Liver (tissue), 8 donors: ENCODE measurements at regions not wholly inside any gene's neighbourhood (a gene's known extent, or its start where the extent isn't known, plus 50 kb on each side); places are given as distances from the start of the nearest gene placed in this dataset.

ENCODE experiments used
- DNase-seq: peaks from one replicate; pipeline ENCODE4 v3.0.0-alpha.2; 2017; ENCODE audit warnings: low spot score
- H3K27ac ChIP-seq, 2 donors: one replicate each; pipeline ENCODE4 v1.7.0; 2013; ENCODE audit warnings: inconsistent platforms in 2 of 2, low read length in 2 of 2, control low read depth in 1 of 2, low read depth in 1 of 2, mild to moderate bottlenecking in 1 of 2
- H3K27me3 ChIP-seq, 4 donors: one replicate each; pipeline versions ENCODE4 v1.6.1 to v1.7.0; 2013; ENCODE audit warnings: low read length in 3 of 4, inconsistent platforms in 1 of 4, mild to moderate bottlenecking in 1 of 4, moderate library complexity in 1 of 4; ENCODE audit not compliant: control insufficient read depth in 4 of 4, insufficient read depth in 4 of 4
- H3K36me3 ChIP-seq, 4 donors: one replicate each; pipeline versions ENCODE4 v1.6.1 to v1.7.0; 2013; ENCODE audit warnings: low read length in 3 of 4, mild to moderate bottlenecking in 3 of 4, low read depth in 1 of 4, moderate library complexity in 1 of 4; ENCODE audit not compliant: control insufficient read depth in 4 of 4, insufficient read depth in 3 of 4
- H3K4me1 ChIP-seq, 4 donors: one replicate each; pipeline versions ENCODE4 v1.6.1 to v1.7.0; 2013; ENCODE audit warnings: low read length in 3 of 4, mild to moderate bottlenecking in 3 of 4, moderate library complexity in 1 of 4; ENCODE audit not compliant: control insufficient read depth in 4 of 4, insufficient read depth in 4 of 4
- H3K4me3 ChIP-seq, 3 donors: one replicate each; pipeline versions ENCODE4 v1.6.1 to v1.7.0; 2013; ENCODE audit warnings: low read length in 3 of 3, control low read depth in 1 of 3, low read depth in 1 of 3, mild to moderate bottlenecking in 1 of 3
- H3K9ac ChIP-seq, 2 donors: one replicate each; pipeline ENCODE4 v1.7.0; 2013; ENCODE audit warnings: low read length in 2 of 2, mild to moderate bottlenecking in 2 of 2, moderate library complexity in 2 of 2, control low read depth in 1 of 2, low read depth in 1 of 2
- H3K9me3 ChIP-seq, 4 donors: one replicate each; pipeline versions ENCODE4 v1.6.1 to v1.7.0; 2013; ENCODE audit warnings: low read length in 3 of 4; ENCODE audit not compliant: control insufficient read depth in 4 of 4
- EGR1 ChIP-seq, 2 donors: IDR thresholded peaks; 2 replicates each; pipeline ENCODE4 v1.6.1; 2016 to 2018; ENCODE audit warnings: antibody characterized with exemption in 2 of 2, low read depth in 2 of 2
- GABPA ChIP-seq, 2 donors: IDR thresholded peaks in 1 of 2; conservative IDR thresholded peaks in 1 of 2; 2 replicates each; pipeline ENCODE4 v1.6.1; 2016; ENCODE audit warnings: antibody characterized with exemption in 2 of 2, mild to moderate bottlenecking in 1 of 2, moderate library complexity in 1 of 2
- HNF4A ChIP-seq, 2 donors: conservative IDR thresholded peaks; 2 replicates each; pipeline ENCODE4 v1.6.1; 2016; ENCODE audit warnings: antibody characterized with exemption in 2 of 2, mild to moderate bottlenecking in 2 of 2
- HNF4G ChIP-seq: IDR thresholded peaks from 2 replicates; pipeline ENCODE4 v1.6.1; 2016; ENCODE audit warnings: antibody characterized with exemption
- RAD21 ChIP-seq, 2 donors: IDR thresholded peaks; 2 replicates each; pipeline ENCODE4 v1.6.1; 2016; ENCODE audit warnings: antibody characterized with exemption in 2 of 2, mild to moderate bottlenecking in 2 of 2
- RXRA ChIP-seq, 2 donors: IDR thresholded peaks; 2 replicates each; pipeline ENCODE4 v1.6.1; 2017 to 2018; ENCODE audit warnings: antibody characterized with exemption in 2 of 2, mild to moderate bottlenecking in 1 of 2
- SP1 ChIP-seq: IDR thresholded peaks from 2 replicates; pipeline ENCODE4 v1.6.1; 2018; ENCODE audit warnings: antibody characterized with exemption, mild to moderate bottlenecking
- TAF1 ChIP-seq: conservative IDR thresholded peaks from 2 replicates; pipeline ENCODE4 v1.6.1; 2016; ENCODE audit warnings: antibody characterized with exemption, mild to moderate bottlenecking
- YY1 ChIP-seq: IDR thresholded peaks from 2 replicates; pipeline ENCODE4 v1.6.1; 2016; ENCODE audit warnings: antibody characterized with exemption, mild to moderate bottlenecking
- WGBS: extraction: QIAGEN DNeasy Blood & Tissue Kit; methylation state at CpG from one replicate; pipeline ENCODE4 v1.1.7; 2013; 5-methylcytosine and 5-hydroxymethylcytosine counted together
- TF ChIP-seq, protein P1 (sequence below): IDR thresholded peaks from 2 replicates; pipeline ENCODE4 v1.6.1; 2016; ENCODE audit warnings: antibody characterized with exemption
- TF ChIP-seq, protein P2 (sequence below): IDR thresholded peaks from 2 replicates; pipeline ENCODE4 v1.6.1; 2016; ENCODE audit warnings: antibody characterized with exemption
- TF ChIP-seq, protein P3 (sequence below): IDR thresholded peaks from 2 replicates; pipeline ENCODE4 v1.6.1; 2016; ENCODE audit warnings: antibody characterized with exemption
- TF ChIP-seq, protein P4 (sequence below): IDR thresholded peaks from 2 replicates; pipeline ENCODE4 v1.6.1; 2016; ENCODE audit warnings: antibody characterized with exemption, mild to moderate bottlenecking
- TF ChIP-seq, protein P5 (sequence below): fragments of 150-350 bp; IDR thresholded peaks from 2 replicates; pipeline ENCODE4 v1.5.1; 2017; ENCODE audit warnings: improper control_type of control experiment, low read depth, low read length; ENCODE audit not compliant: missing input control
- donor health status: healthy.
- donor health status: healthy.
- donor health status: healthy.
- donor health status: healthy.
- donor health status: healthy.

DNA sequence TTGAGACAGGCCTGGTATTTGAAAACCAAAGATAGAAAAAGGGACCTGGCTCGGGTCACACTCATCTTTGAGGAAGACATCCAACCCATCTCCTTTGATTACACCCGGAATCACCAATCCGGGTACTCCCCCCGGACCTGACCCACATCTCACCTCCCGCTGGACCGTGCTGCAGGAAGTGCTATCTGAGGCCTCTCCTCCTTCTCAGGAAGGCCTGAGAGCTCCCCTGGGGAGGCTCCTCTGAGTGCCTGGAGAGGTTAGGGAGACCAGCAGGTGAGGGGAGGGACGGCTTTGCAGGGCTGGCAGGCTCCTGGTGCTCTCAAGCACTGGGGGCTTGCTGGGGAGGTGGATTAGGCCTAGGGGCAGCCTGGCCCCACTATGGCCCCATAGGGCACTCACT is 170.9 kb downstream of the ACKR3 start:
- Histone ChIP-seq H3K4me3 (no peak overlapping the region), H3K9ac (no peak overlapping the region), H3K27ac (no peak overlapping the region), H3K36me3 (no peaks in the 10 kb centered on the region), H3K9me3 (no peaks in the 10 kb centered on the region), H3K27me3 (no peaks in the 10 kb centered on the region), H3K4me1 (peaks cover 0 to 10% (median 7%) of the 10 kb centered on the region in 4 donors)
- WGBS: 85% methylated on average over 7 of the region's 7 CpGs
- TF ChIP-seq, protein P1, sequence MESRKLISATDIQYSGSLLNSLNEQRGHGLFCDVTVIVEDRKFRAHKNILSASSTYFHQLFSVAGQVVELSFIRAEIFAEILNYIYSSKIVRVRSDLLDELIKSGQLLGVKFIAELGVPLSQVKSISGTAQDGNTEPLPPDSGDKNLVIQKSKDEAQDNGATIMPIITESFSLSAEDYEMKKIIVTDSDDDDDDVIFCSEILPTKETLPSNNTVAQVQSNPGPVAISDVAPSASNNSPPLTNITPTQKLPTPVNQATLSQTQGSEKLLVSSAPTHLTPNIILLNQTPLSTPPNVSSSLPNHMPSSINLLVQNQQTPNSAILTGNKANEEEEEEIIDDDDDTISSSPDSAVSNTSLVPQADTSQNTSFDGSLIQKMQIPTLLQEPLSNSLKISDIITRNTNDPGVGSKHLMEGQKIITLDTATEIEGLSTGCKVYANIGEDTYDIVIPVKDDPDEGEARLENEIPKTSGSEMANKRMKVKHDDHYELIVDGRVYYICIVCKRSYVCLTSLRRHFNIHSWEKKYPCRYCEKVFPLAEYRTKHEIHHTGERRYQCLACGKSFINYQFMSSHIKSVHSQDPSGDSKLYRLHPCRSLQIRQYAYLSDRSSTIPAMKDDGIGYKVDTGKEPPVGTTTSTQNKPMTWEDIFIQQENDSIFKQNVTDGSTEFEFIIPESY: no peak
- TF ChIP-seq SP1 (no peak), RXRA (IDR thresholded peaks at IDR 0.05) (no peak), GABPA (IDR thresholded peaks at IDR 0.05 in 1 of 2, conservative IDR thresholded peaks at IDR 0.05 in 1 of 2) (no peak), YY1 (no peak), RAD21 (IDR thresholded peaks at IDR 0.05) (no peak), HNF4G (no peak), HNF4A (conservative IDR thresholded peaks at IDR 0.05) (no peak), TAF1 (no peak)
- TF ChIP-seq, protein P2, sequence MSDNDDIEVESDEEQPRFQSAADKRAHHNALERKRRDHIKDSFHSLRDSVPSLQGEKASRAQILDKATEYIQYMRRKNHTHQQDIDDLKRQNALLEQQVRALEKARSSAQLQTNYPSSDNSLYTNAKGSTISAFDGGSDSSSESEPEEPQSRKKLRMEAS: no peak
- TF ChIP-seq, protein P3, sequence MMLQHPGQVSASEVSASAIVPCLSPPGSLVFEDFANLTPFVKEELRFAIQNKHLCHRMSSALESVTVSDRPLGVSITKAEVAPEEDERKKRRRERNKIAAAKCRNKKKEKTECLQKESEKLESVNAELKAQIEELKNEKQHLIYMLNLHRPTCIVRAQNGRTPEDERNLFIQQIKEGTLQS: no peak
- TF ChIP-seq, protein P4, sequence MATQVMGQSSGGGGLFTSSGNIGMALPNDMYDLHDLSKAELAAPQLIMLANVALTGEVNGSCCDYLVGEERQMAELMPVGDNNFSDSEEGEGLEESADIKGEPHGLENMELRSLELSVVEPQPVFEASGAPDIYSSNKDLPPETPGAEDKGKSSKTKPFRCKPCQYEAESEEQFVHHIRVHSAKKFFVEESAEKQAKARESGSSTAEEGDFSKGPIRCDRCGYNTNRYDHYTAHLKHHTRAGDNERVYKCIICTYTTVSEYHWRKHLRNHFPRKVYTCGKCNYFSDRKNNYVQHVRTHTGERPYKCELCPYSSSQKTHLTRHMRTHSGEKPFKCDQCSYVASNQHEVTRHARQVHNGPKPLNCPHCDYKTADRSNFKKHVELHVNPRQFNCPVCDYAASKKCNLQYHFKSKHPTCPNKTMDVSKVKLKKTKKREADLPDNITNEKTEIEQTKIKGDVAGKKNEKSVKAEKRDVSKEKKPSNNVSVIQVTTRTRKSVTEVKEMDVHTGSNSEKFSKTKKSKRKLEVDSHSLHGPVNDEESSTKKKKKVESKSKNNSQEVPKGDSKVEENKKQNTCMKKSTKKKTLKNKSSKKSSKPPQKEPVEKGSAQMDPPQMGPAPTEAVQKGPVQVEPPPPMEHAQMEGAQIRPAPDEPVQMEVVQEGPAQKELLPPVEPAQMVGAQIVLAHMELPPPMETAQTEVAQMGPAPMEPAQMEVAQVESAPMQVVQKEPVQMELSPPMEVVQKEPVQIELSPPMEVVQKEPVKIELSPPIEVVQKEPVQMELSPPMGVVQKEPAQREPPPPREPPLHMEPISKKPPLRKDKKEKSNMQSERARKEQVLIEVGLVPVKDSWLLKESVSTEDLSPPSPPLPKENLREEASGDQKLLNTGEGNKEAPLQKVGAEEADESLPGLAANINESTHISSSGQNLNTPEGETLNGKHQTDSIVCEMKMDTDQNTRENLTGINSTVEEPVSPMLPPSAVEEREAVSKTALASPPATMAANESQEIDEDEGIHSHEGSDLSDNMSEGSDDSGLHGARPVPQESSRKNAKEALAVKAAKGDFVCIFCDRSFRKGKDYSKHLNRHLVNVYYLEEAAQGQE: no peak
- no peak for DNase-seq

DNA sequence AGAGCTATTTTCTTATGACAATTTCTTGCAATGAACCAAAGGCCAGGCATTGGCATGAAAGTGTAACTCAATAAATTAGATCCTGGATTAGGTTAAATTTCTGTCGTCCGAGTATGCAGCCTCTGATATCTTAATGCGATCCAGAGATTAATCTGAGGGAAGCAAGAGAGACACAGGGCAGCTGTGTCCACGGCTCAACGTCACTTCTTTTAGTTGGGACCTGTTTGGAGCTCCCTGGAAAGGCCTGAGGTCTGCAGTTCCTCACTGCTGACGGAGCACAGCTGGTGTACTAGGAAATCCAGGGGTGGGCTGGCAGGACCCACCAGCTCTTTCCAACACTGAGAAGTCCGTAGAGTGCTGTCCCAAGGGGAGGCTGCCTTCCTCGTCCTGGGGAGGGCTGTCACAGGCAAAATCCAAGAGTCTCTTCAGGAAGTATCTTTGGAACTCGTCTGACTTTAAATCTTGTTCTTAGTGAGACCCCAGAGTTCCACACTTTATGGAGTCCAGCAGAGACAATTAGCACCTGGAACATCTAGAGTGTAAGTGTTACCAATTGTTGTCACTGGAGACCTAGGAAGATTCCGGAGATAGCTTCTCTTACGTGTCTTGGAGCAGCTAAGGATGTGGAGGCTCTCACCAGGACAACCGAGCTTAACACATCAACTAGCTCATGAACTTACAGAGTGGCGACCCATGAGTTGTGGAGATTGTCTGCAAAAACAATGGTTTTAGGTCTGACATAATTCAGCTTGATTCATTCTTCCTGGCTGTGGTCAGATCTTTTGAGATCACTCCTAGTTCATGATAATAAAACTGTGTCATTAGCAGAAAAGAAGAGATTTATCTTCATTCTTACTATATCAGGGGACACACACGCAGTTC is 173.7 kb downstream of the ACKR3 start:
- no peak for DNase-seq
- Histone ChIP-seq H3K27ac (no peak overlapping the region), H3K4me3 (no peak overlapping the region), H3K9ac (no peak overlapping the region), H3K36me3 (no peaks in the 10 kb centered on the region), H3K9me3 (no peaks in the 10 kb centered on the region), H3K27me3 (no peaks in the 10 kb centered on the region), H3K4me1 (no peaks in the 10 kb centered on the region)
- TF ChIP-seq GABPA (IDR thresholded peaks at IDR 0.05 in 1 of 2, conservative IDR thresholded peaks at IDR 0.05 in 1 of 2) (no peak), HNF4G (no peak), EGR1 (IDR thresholded peaks at IDR 0.05; ENCODE audit: low read depth in 2 of 2) (no peak)
- TF ChIP-seq, protein P3: no peak
- TF ChIP-seq, protein P5, sequence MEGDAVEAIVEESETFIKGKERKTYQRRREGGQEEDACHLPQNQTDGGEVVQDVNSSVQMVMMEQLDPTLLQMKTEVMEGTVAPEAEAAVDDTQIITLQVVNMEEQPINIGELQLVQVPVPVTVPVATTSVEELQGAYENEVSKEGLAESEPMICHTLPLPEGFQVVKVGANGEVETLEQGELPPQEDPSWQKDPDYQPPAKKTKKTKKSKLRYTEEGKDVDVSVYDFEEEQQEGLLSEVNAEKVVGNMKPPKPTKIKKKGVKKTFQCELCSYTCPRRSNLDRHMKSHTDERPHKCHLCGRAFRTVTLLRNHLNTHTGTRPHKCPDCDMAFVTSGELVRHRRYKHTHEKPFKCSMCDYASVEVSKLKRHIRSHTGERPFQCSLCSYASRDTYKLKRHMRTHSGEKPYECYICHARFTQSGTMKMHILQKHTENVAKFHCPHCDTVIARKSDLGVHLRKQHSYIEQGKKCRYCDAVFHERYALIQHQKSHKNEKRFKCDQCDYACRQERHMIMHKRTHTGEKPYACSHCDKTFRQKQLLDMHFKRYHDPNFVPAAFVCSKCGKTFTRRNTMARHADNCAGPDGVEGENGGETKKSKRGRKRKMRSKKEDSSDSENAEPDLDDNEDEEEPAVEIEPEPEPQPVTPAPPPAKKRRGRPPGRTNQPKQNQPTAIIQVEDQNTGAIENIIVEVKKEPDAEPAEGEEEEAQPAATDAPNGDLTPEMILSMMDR: no peak
- 90% methylated on average over 14 of the region's 14 CpGs for WGBS
